K562 (cell line): ENCODE measurements at regions not wholly inside any gene's neighbourhood (a gene's known extent, or its start where the extent isn't known, plus 50 kb on each side); places are given as distances from the start of the nearest gene placed in this dataset.

Experiments used
- CHD2 ChIP-seq: IDR thresholded peaks from 2 replicates; pipeline ENCODE4 v1.6.1; 2011; ENCODE audit warnings: low read depth, low read length
- DPF2 ChIP-seq: fragments of 450-650 bp; IDR thresholded peaks from 2 replicates; pipeline ENCODE4 v1.6.1; 2016
- ELF4 ChIP-seq: fragments of 450-650 bp; formaldehyde crosslinking; IDR thresholded peaks from 2 replicates; pipeline ENCODE4 v1.4.0; 2022; ENCODE audit warnings: missing genetic modification characterization
- PHTF2 ChIP-seq: fragments of 250-450 bp; sonication (Bioruptor Pico); IDR thresholded peaks from 2 replicates; pipeline ENCODE4 v1.5.0; 2021; ENCODE audit warnings: mild to moderate bottlenecking
- POLR2AphosphoS5 ChIP-seq: IDR thresholded peaks from 2 replicates; pipeline ENCODE4 v1.6.1; 2011; ENCODE audit warnings: mild to moderate bottlenecking, low read depth, low read length, moderate library complexity; ENCODE audit not compliant: control insufficient read depth, insufficient read depth
- RCOR1 ChIP-seq, 2 experiments: IDR thresholded peaks; 2 replicates each; pipeline ENCODE4 v1.6.1; 2012; ENCODE audit warnings: low read depth in 2 of 2, low read length in 2 of 2, borderline replicate concordance in 1 of 2, improper control_type of control experiment in 1 of 2
- RNF2 ChIP-seq: sonication (generic); IDR thresholded peaks from 2 replicates; pipeline ENCODE4 v1.6.1; 2016
- TBP ChIP-seq: optimal IDR thresholded peaks from 2 replicates; pipeline ENCODE3; 2011; ENCODE audit warnings: low read depth, low read length, improper control_type of control experiment
- ZNF77 ChIP-seq: fragments of 250-450 bp; sonication (Bioruptor Pico); IDR thresholded peaks from 2 replicates; pipeline ENCODE4 v1.5.0; 2020
- ZNF785 ChIP-seq: fragments of 250-450 bp; sonication (Bioruptor Pico); IDR thresholded peaks from 2 replicates; pipeline ENCODE4 v1.4.0; 2020; ENCODE audit warnings: mild to moderate bottlenecking
- TF ChIP-seq, protein P1 (sequence below): sonication (generic); formaldehyde crosslinking; IDR thresholded peaks from 2 replicates; pipeline ENCODE4 v1.8.0; 2022; ENCODE audit warnings: missing genetic modification reagents, mild to moderate bottlenecking, borderline replicate concordance
- TF ChIP-seq, protein P2 (sequence below), 3 experiments: IDR thresholded peaks in 2 of 3; conservative IDR thresholded peaks in 1 of 3; 2 replicates each; pipeline ENCODE4 v1.5.1; 2011 to 2012; ENCODE audit warnings: low read length in 3 of 3, mild to moderate bottlenecking in 3 of 3, control low read depth in 2 of 3, improper control_type of control experiment in 1 of 3, inconsistent platforms in 1 of 3, low read depth in 1 of 3, mixed read lengths in 1 of 3, moderate library complexity in 1 of 3; ENCODE audit not compliant: insufficient read depth in 2 of 3
- TF ChIP-seq, protein P3 (sequence below): fragments of 250-450 bp; sonication (Bioruptor Pico); IDR thresholded peaks from 2 replicates; pipeline ENCODE4 v1.8.0; 2021; ENCODE audit warnings: moderate library complexity, mild to moderate bottlenecking, inconsistent platforms
- TF ChIP-seq, protein P4 (sequence below): fragments of 150-350 bp; conservative IDR thresholded peaks from 2 replicates; pipeline ENCODE4 v1.6.1; 2014; ENCODE audit warnings: low read length

DNA sequence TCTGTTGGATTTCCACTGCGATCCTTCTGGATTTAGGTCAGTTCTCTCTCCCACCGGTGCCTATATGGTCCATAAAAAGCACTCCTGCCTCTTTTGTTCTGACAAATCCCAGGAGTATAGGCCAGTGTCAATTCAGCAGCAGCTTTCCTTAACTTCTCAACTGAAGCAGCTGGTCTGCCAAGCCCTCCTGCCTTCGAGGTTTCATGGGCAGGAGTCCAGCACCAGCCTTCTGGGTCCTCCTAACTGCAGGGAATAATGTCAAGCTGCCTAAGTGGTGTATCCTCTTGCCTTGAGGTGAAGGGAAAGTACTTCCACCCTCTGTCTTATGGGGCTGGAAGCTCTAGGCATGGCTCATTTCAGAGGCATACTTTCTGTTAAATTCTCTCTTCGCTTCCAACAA lies 149.4 kb upstream of the NCAM1 start:
- no peak for TF ChIP-seq CHD2
- TF ChIP-seq, protein P1, sequence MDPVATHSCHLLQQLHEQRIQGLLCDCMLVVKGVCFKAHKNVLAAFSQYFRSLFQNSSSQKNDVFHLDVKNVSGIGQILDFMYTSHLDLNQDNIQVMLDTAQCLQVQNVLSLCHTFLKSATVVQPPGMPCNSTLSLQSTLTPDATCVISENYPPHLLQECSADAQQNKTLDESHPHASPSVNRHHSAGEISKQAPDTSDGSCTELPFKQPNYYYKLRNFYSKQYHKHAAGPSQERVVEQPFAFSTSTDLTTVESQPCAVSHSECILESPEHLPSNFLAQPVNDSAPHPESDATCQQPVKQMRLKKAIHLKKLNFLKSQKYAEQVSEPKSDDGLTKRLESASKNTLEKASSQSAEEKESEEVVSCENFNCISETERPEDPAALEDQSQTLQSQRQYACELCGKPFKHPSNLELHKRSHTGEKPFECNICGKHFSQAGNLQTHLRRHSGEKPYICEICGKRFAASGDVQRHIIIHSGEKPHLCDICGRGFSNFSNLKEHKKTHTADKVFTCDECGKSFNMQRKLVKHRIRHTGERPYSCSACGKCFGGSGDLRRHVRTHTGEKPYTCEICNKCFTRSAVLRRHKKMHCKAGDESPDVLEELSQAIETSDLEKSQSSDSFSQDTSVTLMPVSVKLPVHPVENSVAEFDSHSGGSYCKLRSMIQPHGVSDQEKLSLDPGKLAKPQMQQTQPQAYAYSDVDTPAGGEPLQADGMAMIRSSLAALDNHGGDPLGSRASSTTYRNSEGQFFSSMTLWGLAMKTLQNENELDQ (CRISPR knock-in tag), result no peak
- TF ChIP-seq, protein P2, sequence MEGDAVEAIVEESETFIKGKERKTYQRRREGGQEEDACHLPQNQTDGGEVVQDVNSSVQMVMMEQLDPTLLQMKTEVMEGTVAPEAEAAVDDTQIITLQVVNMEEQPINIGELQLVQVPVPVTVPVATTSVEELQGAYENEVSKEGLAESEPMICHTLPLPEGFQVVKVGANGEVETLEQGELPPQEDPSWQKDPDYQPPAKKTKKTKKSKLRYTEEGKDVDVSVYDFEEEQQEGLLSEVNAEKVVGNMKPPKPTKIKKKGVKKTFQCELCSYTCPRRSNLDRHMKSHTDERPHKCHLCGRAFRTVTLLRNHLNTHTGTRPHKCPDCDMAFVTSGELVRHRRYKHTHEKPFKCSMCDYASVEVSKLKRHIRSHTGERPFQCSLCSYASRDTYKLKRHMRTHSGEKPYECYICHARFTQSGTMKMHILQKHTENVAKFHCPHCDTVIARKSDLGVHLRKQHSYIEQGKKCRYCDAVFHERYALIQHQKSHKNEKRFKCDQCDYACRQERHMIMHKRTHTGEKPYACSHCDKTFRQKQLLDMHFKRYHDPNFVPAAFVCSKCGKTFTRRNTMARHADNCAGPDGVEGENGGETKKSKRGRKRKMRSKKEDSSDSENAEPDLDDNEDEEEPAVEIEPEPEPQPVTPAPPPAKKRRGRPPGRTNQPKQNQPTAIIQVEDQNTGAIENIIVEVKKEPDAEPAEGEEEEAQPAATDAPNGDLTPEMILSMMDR (IDR thresholded peaks at IDR 0.05 in 2 of 3, conservative IDR thresholded peaks at IDR 0.05 in 1 of 3; ENCODE audit: insufficient read depth in 2 of 3, low read depth in 1 of 3, low read length in 3 of 3), result no peak
- TF ChIP-seq DPF2, result no peak
- TF ChIP-seq RNF2, result no peak
- no peak for TF ChIP-seq ZNF785
- TF ChIP-seq ELF4 (CRISPR knock-in tag), result no peak
- no peak for TF ChIP-seq RCOR1 (IDR thresholded peaks at IDR 0.05; ENCODE audit: borderline replicate concordance in 1 of 2, low read depth in 2 of 2, low read length in 2 of 2)
- no peak for TF ChIP-seq ZNF77 (CRISPR knock-in tag)
- TF ChIP-seq, protein P3, sequence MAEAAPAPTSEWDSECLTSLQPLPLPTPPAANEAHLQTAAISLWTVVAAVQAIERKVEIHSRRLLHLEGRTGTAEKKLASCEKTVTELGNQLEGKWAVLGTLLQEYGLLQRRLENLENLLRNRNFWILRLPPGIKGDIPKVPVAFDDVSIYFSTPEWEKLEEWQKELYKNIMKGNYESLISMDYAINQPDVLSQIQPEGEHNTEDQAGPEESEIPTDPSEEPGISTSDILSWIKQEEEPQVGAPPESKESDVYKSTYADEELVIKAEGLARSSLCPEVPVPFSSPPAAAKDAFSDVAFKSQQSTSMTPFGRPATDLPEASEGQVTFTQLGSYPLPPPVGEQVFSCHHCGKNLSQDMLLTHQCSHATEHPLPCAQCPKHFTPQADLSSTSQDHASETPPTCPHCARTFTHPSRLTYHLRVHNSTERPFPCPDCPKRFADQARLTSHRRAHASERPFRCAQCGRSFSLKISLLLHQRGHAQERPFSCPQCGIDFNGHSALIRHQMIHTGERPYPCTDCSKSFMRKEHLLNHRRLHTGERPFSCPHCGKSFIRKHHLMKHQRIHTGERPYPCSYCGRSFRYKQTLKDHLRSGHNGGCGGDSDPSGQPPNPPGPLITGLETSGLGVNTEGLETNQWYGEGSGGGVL, result no peak
- TF ChIP-seq, protein P4, sequence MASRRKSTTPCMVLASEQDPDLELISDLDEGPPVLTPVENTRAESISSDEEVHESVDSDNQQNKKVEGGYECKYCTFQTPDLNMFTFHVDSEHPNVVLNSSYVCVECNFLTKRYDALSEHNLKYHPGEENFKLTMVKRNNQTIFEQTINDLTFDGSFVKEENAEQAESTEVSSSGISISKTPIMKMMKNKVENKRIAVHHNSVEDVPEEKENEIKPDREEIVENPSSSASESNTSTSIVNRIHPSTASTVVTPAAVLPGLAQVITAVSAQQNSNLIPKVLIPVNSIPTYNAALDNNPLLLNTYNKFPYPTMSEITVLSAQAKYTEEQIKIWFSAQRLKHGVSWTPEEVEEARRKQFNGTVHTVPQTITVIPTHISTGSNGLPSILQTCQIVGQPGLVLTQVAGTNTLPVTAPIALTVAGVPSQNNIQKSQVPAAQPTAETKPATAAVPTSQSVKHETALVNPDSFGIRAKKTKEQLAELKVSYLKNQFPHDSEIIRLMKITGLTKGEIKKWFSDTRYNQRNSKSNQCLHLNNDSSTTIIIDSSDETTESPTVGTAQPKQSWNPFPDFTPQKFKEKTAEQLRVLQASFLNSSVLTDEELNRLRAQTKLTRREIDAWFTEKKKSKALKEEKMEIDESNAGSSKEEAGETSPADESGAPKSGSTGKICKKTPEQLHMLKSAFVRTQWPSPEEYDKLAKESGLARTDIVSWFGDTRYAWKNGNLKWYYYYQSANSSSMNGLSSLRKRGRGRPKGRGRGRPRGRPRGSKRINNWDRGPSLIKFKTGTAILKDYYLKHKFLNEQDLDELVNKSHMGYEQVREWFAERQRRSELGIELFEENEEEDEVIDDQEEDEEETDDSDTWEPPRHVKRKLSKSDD, result no peak
- TF ChIP-seq TBP, result no peak
- TF ChIP-seq POLR2AphosphoS5, result no peak
- no peak for TF ChIP-seq PHTF2 (CRISPR knock-in tag)
